GM12875 (cell line): ENCODE measurements at regions not wholly inside any gene's neighbourhood (a gene's known extent, or its start where the extent isn't known, plus 50 kb on each side); places are given as distances from the start of the nearest gene placed in this dataset.

Experiments used
- H3K4me3 ChIP-seq: one replicate; pipeline ENCODE4 v1.5.1; 2011; ENCODE audit warnings: low read depth, low read length, control low read depth
- TF ChIP-seq, protein P1 (sequence below): IDR thresholded peaks from 2 replicates; pipeline ENCODE4 v1.5.1; 2011; ENCODE audit warnings: low read depth, mild to moderate bottlenecking, control low read depth, inconsistent platforms, low read length, moderate library complexity, borderline replicate concordance; ENCODE audit not compliant: insufficient read depth

DNA sequence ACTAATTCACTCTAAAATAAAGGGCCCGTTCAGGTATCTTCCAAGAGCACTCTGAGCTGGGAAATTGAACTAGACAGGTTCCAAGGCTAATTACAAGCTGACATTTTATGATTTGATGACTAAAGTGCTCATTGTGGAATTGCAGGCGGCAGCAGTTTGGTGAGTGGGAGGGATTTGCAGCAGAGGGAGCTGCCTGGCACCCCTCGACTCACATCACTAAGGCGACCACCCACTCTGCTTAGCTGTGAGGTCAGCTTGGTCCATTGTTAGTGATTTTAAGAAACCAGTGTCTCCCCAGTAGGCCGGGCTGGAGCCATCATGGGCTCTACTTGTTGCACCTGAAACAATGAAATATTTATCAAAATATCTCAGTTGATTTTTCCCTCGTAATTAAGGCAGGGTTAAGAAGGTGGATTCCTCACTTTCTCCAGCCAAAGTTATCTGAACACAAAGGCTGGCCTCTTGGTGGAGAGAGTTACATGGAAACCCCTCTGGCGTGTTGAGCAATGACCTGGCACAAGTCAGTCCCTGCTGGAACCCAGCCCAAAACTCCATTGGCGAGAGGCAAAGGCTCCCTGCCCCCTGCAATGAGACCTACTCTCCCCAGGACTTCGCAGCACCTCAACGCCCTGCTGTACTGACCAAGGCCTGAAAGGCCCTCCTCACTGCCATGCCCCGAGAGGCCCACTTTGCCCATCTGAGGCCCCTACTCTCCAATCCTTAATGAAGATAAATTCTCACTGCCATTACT, 65.0 kb upstream of the ATP2B2 start:
- TF ChIP-seq, protein P1, sequence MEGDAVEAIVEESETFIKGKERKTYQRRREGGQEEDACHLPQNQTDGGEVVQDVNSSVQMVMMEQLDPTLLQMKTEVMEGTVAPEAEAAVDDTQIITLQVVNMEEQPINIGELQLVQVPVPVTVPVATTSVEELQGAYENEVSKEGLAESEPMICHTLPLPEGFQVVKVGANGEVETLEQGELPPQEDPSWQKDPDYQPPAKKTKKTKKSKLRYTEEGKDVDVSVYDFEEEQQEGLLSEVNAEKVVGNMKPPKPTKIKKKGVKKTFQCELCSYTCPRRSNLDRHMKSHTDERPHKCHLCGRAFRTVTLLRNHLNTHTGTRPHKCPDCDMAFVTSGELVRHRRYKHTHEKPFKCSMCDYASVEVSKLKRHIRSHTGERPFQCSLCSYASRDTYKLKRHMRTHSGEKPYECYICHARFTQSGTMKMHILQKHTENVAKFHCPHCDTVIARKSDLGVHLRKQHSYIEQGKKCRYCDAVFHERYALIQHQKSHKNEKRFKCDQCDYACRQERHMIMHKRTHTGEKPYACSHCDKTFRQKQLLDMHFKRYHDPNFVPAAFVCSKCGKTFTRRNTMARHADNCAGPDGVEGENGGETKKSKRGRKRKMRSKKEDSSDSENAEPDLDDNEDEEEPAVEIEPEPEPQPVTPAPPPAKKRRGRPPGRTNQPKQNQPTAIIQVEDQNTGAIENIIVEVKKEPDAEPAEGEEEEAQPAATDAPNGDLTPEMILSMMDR: no peak
- no peak overlapping the region for H3K4me3 ChIP-seq

GRCh38 chr3:10574101-10574620, 68.8 kb upstream of the ATP2B2 start:
- no peak overlapping the region for H3K4me3 ChIP-seq
- TF ChIP-seq, protein P1: no peak

GRCh38 chr3:10575601-10576160, 70.3 kb upstream of the ATP2B2 start:
- TF ChIP-seq, protein P1: no peak

GRCh38 chr3:10577486-10577885, 72.1 kb upstream of the ATP2B2 start:
- no peak overlapping the region for H3K4me3 ChIP-seq
- TF ChIP-seq, protein P1: no peak

More at GRCh38 chr3:10575601-10576160, 70.3 kb upstream of the ATP2B2 start:
- H3K4me3 ChIP-seq: no peak overlapping the region

GRCh38 chr3:10580426-10580825, 75.0 kb upstream of the ATP2B2 start:
- H3K4me3 ChIP-seq: no peak overlapping the region
- TF ChIP-seq, protein P1: no peak

GRCh38 chr3:10581251-10581650, 75.9 kb upstream of the ATP2B2 start:
- TF ChIP-seq, protein P1: no peak
- no peak overlapping the region for H3K4me3 ChIP-seq

DNA sequence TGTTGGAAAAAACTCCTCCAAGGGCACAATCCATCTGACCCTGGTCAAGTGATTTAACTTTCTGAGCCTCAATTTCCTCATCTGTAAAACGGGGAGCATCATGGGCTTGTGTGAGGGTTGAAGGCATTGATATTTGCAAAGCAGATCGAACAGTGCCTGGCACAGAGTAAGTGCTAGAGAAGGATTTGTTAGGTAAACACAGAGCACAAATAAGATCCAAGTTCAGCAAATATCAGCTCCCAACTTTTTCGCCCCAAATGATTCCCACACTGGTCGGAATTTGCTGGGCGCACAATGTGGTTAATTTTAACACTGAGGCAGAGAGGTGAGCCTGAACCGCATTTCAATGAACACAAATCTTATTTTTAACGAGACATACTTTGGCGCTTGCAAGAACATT, 76.3 kb upstream of the ATP2B2 start:
- no peak overlapping the region for H3K4me3 ChIP-seq
- TF ChIP-seq, protein P1: no peak
